ENCODE measurements at regions not wholly inside any gene's neighbourhood (a gene's known extent, or its start where the extent isn't known, plus 50 kb on each side); places are given as distances from the start of the nearest gene placed in this dataset.

DNA sequence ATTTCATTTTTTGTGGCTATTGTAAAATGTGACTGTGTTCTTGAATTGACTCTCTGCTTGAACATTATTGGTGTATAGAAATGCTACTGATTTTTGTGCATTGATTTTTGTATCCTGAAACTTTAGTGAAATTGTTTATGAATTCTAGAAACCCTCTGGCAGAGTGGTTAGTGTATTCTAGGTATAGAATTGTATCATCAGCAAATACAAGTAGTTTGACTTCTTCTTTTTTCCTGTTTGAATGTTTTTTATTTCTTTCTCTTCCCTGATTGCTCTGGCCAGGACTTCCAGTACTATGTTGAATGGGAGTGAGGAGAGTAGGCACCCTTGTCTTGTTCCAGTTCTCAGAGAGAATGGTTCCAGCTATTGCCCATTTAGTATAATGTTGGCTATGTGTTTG, 88.8 kb upstream of the HMHB1 start:
- no peak for DNase-seq
- intact Hi-C loops (cut with DNase I) = no loop called here
- H3K9me3 ChIP-seq = peaks cover 0 to 3% (median 0%) of the 10 kb centered on the region in 4 donors
- H3K4me3 ChIP-seq = no peak overlapping the region
- no peaks in the 10 kb centered on the region for H3K36me3 ChIP-seq
- no peak for TF ChIP-seq POLR2A (IDR thresholded peaks at IDR 0.05)
- no peak for TF ChIP-seq POLR2AphosphoS5 (IDR thresholded peaks at IDR 0.05)
- no peak for TF ChIP-seq CTCF (IDR thresholded peaks at IDR 0.05)
- no peak for TF ChIP-seq EP300 (IDR thresholded peaks at IDR 0.05)
- H3K4me1 ChIP-seq = no peaks in the 10 kb centered on the region
- no peak overlapping the region for H3K27ac ChIP-seq
- H3K27me3 ChIP-seq = no peaks in the 10 kb centered on the region

DNA sequence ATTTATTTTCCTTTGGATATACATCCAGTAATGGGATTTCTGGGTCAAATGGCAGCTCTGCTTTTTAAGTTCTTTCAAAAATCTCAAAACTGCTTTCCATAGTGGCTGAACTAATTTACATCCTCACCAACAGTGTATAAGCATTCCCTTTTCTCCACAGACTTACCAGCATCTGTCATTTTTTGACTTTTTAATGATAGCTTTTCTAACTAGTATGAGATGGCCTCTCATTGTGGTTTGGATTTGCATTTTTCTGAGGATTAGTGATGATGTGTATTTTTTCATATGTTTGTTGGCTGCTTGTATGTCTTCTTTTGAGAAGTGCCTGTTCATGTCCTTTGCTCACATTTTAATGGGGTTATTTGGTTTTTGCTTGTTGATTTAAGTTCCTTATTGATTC, 90.0 kb upstream of the HMHB1 start:
- no peak overlapping the region for H3K27ac ChIP-seq
- H3K4me1 ChIP-seq = no peaks in the 10 kb centered on the region
- no peak for TF ChIP-seq CTCF (IDR thresholded peaks at IDR 0.05)
- TF ChIP-seq EP300 (IDR thresholded peaks at IDR 0.05) = no peak
- TF ChIP-seq POLR2A (IDR thresholded peaks at IDR 0.05) = no peak
- intact Hi-C loops (cut with DNase I) = no loop called here
- H3K9me3 ChIP-seq = no peaks in the 10 kb centered on the region
- no peaks in the 10 kb centered on the region for H3K27me3 ChIP-seq
- H3K4me3 ChIP-seq = no peak overlapping the region
- H3K36me3 ChIP-seq = no peaks in the 10 kb centered on the region
- DNase-seq = no peak

DNA sequence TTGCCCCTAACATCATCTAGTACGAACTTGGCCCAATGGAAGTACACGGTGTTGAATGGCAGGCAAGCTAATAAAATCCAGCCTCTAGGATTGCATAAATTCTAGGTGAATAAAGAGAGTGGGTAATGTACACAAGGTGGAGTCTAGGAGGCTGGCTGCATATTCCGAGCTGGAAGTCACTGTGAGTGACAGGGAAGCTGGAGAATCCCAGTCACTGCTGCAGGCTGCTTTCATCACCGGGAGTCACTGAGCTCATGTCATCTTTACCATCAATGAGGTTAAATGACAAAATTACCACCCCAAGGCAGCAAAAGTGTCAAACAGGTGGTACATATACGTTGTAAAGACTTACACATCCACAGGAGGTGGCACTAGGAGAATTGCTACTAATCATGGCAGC, 91.3 kb upstream of the HMHB1 start:
- 51 to 74% methylated on average over 5 of the region's 5 CpGs for WGBS, 2 donors
- intact Hi-C loops (cut with DNase I) = no loop called here
- Histone ChIP-seq H3K4me1 (no peaks in the 10 kb centered on the region), H3K4me3 (no peak overlapping the region), H3K27ac (no peak overlapping the region), H3K36me3 (no peaks in the 10 kb centered on the region), H3K9me3 (no peaks in the 10 kb centered on the region), H3K27me3 (no peaks in the 10 kb centered on the region)
- DNase-seq = no peak
- TF ChIP-seq POLR2AphosphoS5 (IDR thresholded peaks at IDR 0.05) (no peak), CTCF (IDR thresholded peaks at IDR 0.05) (no peak), POLR2A (IDR thresholded peaks at IDR 0.05) (no peak), EP300 (IDR thresholded peaks at IDR 0.05) (no peak)

GRCh38 chr5:143717400-143717799, 94.6 kb upstream of the HMHB1 start:
- Histone ChIP-seq H3K27me3 (no peaks in the 10 kb centered on the region), H3K4me1 (peaks cover 0 to 15% (median 3%) of the 10 kb centered on the region in 4 donors), H3K36me3 (no peaks in the 10 kb centered on the region), H3K9me3 (no peaks in the 10 kb centered on the region), H3K27ac (no peak overlapping the region), H3K4me3 (no peak overlapping the region)
- 41 to 42% methylated on average over 2 of the region's 2 CpGs for WGBS, 2 donors
- TF ChIP-seq POLR2A (IDR thresholded peaks at IDR 0.05) (no peak), EP300 (IDR thresholded peaks at IDR 0.05) (no peak), CTCF (IDR thresholded peaks at IDR 0.05) (no peak), POLR2AphosphoS5 (IDR thresholded peaks at IDR 0.05) (no peak)
- intact Hi-C loops (cut with DNase I) = no loop called here
- DNase-seq = no peak

DNA sequence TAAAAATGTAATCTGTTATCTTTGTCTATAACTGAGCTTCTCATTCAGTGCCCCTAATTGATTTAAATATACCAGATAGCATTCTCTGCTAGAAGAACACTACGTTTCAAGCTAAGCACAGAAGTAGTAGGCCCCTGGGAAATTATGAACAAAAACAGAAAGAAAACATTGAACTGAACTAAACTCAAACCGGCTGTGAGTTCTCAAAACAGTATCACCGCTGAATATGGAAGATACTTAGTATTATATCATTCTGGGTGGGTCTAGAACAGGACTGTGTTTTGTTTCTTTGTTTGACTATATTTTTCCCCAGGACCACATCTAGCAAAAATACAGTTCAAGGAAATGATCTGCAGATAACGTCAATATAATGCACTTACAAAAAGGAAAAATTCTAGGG, 95.1 kb upstream of the HMHB1 start:
- Histone ChIP-seq H3K36me3 (no peaks in the 10 kb centered on the region), H3K9me3 (no peaks in the 10 kb centered on the region), H3K27ac (no peak overlapping the region), H3K27me3 (no peaks in the 10 kb centered on the region), H3K4me3 (no peak overlapping the region), H3K4me1 (peaks cover 0 to 15% (median 3%) of the 10 kb centered on the region in 4 donors)
- DNase-seq = no peak
- TF ChIP-seq EP300 (IDR thresholded peaks at IDR 0.05) = no peak
- no peak for TF ChIP-seq POLR2AphosphoS5 (IDR thresholded peaks at IDR 0.05)
- no peak for TF ChIP-seq CTCF (IDR thresholded peaks at IDR 0.05)
- TF ChIP-seq POLR2A (IDR thresholded peaks at IDR 0.05) = no peak
- 64 to 74% methylated on average over 4 of the region's 4 CpGs for whole genome bisulfite sequencing, 2 donors
- intact Hi-C loops (cut with DNase I) = no loop called here

All from sigmoid colon (tissue), 6 donors.